ENCODE measurements at regions not wholly inside any gene's neighbourhood (a gene's known extent, or its start where the extent isn't known, plus 50 kb on each side); places are given as distances from the start of the nearest gene placed in this dataset.
"Not testable (repeated sequence)": the region's sequence is repeated elsewhere in the genome, so short reads cannot be mapped to it uniquely, and the experiment has no call there.

- Mint-ChIP-seq H3K27me3 (ENCODE audit: low read depth in 2 of 2) (peaks cover 3 to 15% of the 10 kb centered on the region in 2 donors), H3K9me3 (peaks cover 2 to 4% of the 10 kb centered on the region in 2 donors), H3K4me1 (no peaks in the 10 kb centered on the region), H3K27ac (no peak overlapping the region), H3K4me3 (no peak overlapping the region), H3K36me3 (no peaks in the 10 kb centered on the region)
- intact Hi-C loops (cut with micrococcal nuclease) = no loop called here
- H3K4me3 ChIP-seq (ENCODE audit: low read length) = no peak overlapping the region
- ATAC-seq = no peak
- no peaks in the 10 kb centered on the region for H3K27me3 ChIP-seq (ENCODE audit: control insufficient read depth, insufficient read depth, low read length)
- no peaks in the 10 kb centered on the region for H3K36me3 ChIP-seq (ENCODE audit: control insufficient read depth, insufficient read depth, low read length)
- DNase-seq = no peak
- no peak overlapping the region for H3K27ac ChIP-seq (ENCODE audit: low read length)
- TF ChIP-seq, protein P1, sequence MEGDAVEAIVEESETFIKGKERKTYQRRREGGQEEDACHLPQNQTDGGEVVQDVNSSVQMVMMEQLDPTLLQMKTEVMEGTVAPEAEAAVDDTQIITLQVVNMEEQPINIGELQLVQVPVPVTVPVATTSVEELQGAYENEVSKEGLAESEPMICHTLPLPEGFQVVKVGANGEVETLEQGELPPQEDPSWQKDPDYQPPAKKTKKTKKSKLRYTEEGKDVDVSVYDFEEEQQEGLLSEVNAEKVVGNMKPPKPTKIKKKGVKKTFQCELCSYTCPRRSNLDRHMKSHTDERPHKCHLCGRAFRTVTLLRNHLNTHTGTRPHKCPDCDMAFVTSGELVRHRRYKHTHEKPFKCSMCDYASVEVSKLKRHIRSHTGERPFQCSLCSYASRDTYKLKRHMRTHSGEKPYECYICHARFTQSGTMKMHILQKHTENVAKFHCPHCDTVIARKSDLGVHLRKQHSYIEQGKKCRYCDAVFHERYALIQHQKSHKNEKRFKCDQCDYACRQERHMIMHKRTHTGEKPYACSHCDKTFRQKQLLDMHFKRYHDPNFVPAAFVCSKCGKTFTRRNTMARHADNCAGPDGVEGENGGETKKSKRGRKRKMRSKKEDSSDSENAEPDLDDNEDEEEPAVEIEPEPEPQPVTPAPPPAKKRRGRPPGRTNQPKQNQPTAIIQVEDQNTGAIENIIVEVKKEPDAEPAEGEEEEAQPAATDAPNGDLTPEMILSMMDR (IDR thresholded peaks at IDR 0.05) = no peak
- no peaks in the 10 kb centered on the region for H3K4me1 ChIP-seq (ENCODE audit: control insufficient read depth, insufficient read depth, low read length)
- H3K9me3 ChIP-seq (ENCODE audit: control insufficient read depth, insufficient read depth, low read length) = no peaks in the 10 kb centered on the region
- 82% methylated on average over 1 of the region's 2 CpGs for WGBS (ENCODE audit: insufficient coverage)
Observed at GRCh38 chr1:90295534-90295933, 300.6 kb downstream of the ZNF326 start.

DNA sequence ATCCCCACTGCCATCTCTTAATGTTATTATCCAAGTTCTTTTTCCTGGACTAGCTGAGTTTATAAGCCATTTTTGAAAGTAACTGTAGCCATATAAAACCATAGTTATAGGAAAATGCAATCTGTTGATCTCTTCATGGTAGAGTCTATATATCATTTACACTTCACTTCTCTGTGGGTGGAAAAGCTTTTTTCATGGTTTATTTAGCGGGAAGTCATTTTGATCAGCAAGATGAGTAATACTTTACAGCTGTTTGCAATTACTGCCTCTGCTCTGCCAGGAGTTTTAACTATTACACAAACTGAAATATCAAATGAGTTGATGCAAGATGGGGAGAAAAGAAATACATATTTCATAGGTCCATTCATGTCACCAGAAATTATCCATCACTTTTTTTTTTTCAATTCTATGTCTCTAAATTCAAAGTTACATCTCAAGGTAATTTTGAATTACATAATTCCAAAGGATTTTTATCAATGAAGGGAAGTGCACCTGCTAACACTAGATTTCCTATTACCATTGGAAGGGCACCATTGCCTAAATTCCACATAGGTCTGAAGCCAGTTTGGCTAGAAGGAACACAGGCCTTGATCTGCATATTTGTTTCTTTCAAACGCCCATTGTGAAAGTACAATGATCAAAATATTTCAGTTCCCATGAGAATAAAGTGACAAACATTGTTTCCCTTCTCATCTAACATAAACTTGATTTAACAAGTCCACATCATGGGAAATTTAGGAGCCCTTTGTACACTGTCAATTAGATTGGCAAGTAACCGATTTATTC is 296.7 kb downstream of the ZNF326 start:
- TF ChIP-seq, protein P1 (IDR thresholded peaks at IDR 0.05) = no peak

DNA sequence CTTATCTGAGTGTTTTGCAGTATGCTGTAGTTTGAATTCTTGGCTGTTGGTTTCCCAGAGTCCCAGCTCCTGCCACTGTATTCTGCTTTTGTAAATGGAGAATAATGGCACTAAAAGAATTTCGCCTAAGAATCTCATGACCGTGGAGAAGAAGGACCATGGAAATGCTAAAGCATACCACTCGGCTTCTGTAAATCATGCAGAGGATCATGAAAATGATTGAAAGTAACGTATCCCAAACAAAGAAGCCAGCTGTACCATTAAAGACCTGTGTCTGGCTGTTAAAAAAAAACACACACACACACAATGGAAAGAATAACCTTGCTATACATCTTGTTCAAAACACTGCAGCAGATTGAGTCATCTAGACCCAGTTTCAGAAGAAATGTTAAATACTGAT is 287.9 kb downstream of the ZNF326 start:
- Mint-ChIP-seq H3K4me1 (no peaks in the 10 kb centered on the region), H3K36me3 (no peaks in the 10 kb centered on the region), H3K4me3 (no peak overlapping the region), H3K27ac (no peak overlapping the region), H3K27me3 (ENCODE audit: low read depth in 2 of 2) (peaks cover 0 to 5% of the 10 kb centered on the region in 2 donors), H3K9me3 (no peaks in the 10 kb centered on the region)
- intact Hi-C loops (cut with micrococcal nuclease) = no loop called here
- no peak overlapping the region for H3K27ac ChIP-seq (ENCODE audit: low read length)
- no peaks in the 10 kb centered on the region for H3K36me3 ChIP-seq (ENCODE audit: control insufficient read depth, insufficient read depth, low read length)
- no peak for ATAC-seq
- H3K4me3 ChIP-seq (ENCODE audit: low read length) = no peak overlapping the region
- TF ChIP-seq, protein P1 (IDR thresholded peaks at IDR 0.05) = no peak
- no peaks in the 10 kb centered on the region for H3K9me3 ChIP-seq (ENCODE audit: control insufficient read depth, insufficient read depth, low read length)
- DNase-seq = no peak
- no peaks in the 10 kb centered on the region for H3K4me1 ChIP-seq (ENCODE audit: control insufficient read depth, insufficient read depth, low read length)
- no peaks in the 10 kb centered on the region for H3K27me3 ChIP-seq (ENCODE audit: control insufficient read depth, insufficient read depth, low read length)
- 87% methylated on average over 4 of the region's 4 CpGs for WGBS (ENCODE audit: insufficient coverage)

More for the DNA sequence above, 296.7 kb downstream of the ZNF326 start:
- Mint-ChIP-seq H3K27ac (no peak overlapping the region), H3K27me3 (ENCODE audit: low read depth in 2 of 2) (peaks cover 0 to 6% of the 10 kb centered on the region in 2 donors), H3K4me1 (no peaks in the 10 kb centered on the region), H3K36me3 (no peaks in the 10 kb centered on the region), H3K4me3 (no peak overlapping the region), H3K9me3 (peaks cover 2 to 4% of the 10 kb centered on the region in 2 donors)
- DNase-seq (no peak), ATAC-seq (no peak)
- H3K9me3 ChIP-seq (ENCODE audit: control insufficient read depth, insufficient read depth, low read length) = no peaks in the 10 kb centered on the region
- 92% methylated on average over 2 of the region's 3 CpGs for WGBS (ENCODE audit: insufficient coverage)
- intact Hi-C loops (cut with micrococcal nuclease) = no loop called here
- H3K27ac ChIP-seq (ENCODE audit: low read length) = no peak overlapping the region
- H3K4me1 ChIP-seq (ENCODE audit: control insufficient read depth, insufficient read depth, low read length) = no peaks in the 10 kb centered on the region
- H3K4me3 ChIP-seq (ENCODE audit: low read length) = no peak overlapping the region
- no peaks in the 10 kb centered on the region for H3K36me3 ChIP-seq (ENCODE audit: control insufficient read depth, insufficient read depth, low read length)
- H3K27me3 ChIP-seq (ENCODE audit: control insufficient read depth, insufficient read depth, low read length) = no peaks in the 10 kb centered on the region

- DNase-seq; H3K36me3 Mint-ChIP-seq; H3K36me3 ChIP-seq (ENCODE audit: control insufficient read depth, insufficient read depth, low read length); H3K27me3 Mint-ChIP-seq (ENCODE audit: low read depth in 2 of 2); H3K4me3 ChIP-seq (ENCODE audit: low read length); H3K27ac ChIP-seq (ENCODE audit: low read length); intact Hi-C loops (cut with micrococcal nuclease); H3K27ac Mint-ChIP-seq; H3K9me3 ChIP-seq (ENCODE audit: control insufficient read depth, insufficient read depth, low read length); H3K4me1 ChIP-seq (ENCODE audit: control insufficient read depth, insufficient read depth, low read length); H3K9me3 Mint-ChIP-seq; H3K4me1 Mint-ChIP-seq; H3K4me3 Mint-ChIP-seq; ATAC-seq; H3K27me3 ChIP-seq (ENCODE audit: control insufficient read depth, insufficient read depth, low read length): not testable (repeated sequence)
- WGBS (ENCODE audit: insufficient coverage) = 80% methylated on average over 1 of the region's 1 CpG
Observed at GRCh38 chr1:90281886-90282285, 287.0 kb downstream of the ZNF326 start.

Data from natural killer cell (primary cell).